MM.1S (cell line): ENCODE measurements at regions not wholly inside any gene's neighbourhood (a gene's known extent, or its start where the extent isn't known, plus 50 kb on each side); places are given as distances from the start of the nearest gene placed in this dataset.

Experiments
- DNase-seq: peaks from one replicate; pipeline ENCODE4 v3.0.0-alpha.2; 2015
- H2AFZ ChIP-seq: fragments of 300-600 bp; sonication (generic); 2 replicates; pipeline ENCODE4 v1.6.0; 2016; ENCODE audit warnings: antibody characterized with exemption, low read length
- H3F3A ChIP-seq: fragments of 300-600 bp; sonication (generic); 2 replicates; pipeline ENCODE4 v1.6.1; 2016; ENCODE audit warnings: mild to moderate bottlenecking, antibody characterized with exemption, low read length, moderate library complexity, mixed read lengths; ENCODE audit not compliant: insufficient read depth
- H3K27ac ChIP-seq: fragments of 300-600 bp; sonication (generic); 2 replicates; pipeline ENCODE4 v1.5.1; 2016; ENCODE audit warnings: mild to moderate bottlenecking, low read length
- H3K27me3 ChIP-seq: fragments of 300-600 bp; sonication (generic); replicated peaks from 2 replicates; pipeline ENCODE4 v1.6.0; 2016; ENCODE audit warnings: low read length; ENCODE audit not compliant: insufficient read depth
- H3K36me3 ChIP-seq: fragments of 300-600 bp; sonication (generic); replicated peaks from 2 replicates; pipeline ENCODE4 v1.6.1; 2016; ENCODE audit warnings: mild to moderate bottlenecking, low read length, mixed read lengths; ENCODE audit not compliant: insufficient read depth
- H3K4me1 ChIP-seq: fragments of 300-600 bp; sonication (generic); 2 replicates; pipeline ENCODE4 v1.6.1; 2016; ENCODE audit warnings: low read length, mixed read lengths
- H3K4me2 ChIP-seq: fragments of 300-600 bp; sonication (generic); 2 replicates; pipeline ENCODE4 v1.6.0; 2016; ENCODE audit warnings: low read depth, low read length
- H3K4me3 ChIP-seq: fragments of 300-600 bp; sonication (generic); 2 replicates; pipeline ENCODE4 v1.5.1; 2016; ENCODE audit warnings: low read length, mixed read lengths
- H3K79me2 ChIP-seq: fragments of 300-600 bp; sonication (generic); 2 replicates; pipeline ENCODE4 v1.6.1; 2016; ENCODE audit warnings: mixed run types, low read length, mixed read lengths
- H3K9ac ChIP-seq: fragments of 300-600 bp; sonication (generic); 2 replicates; pipeline ENCODE4 v1.6.1; 2016; ENCODE audit warnings: low read length, mixed read lengths
- H3K9me2 ChIP-seq: fragments of 300-600 bp; sonication (generic); replicated peaks from 2 replicates; pipeline ENCODE4 v1.6.1; 2016; ENCODE audit warnings: mild to moderate bottlenecking, low read length, mixed read lengths; ENCODE audit not compliant: insufficient read depth
- H3K9me3 ChIP-seq: fragments of 300-600 bp; sonication (generic); replicated peaks from 2 replicates; pipeline ENCODE4 v1.6.1; 2016; ENCODE audit warnings: mild to moderate bottlenecking, low read length, mixed read lengths; ENCODE audit not compliant: insufficient read depth
- H4K20me1 ChIP-seq: fragments of 300-600 bp; sonication (generic); 2 replicates; pipeline ENCODE4 v1.6.1; 2016; ENCODE audit warnings: mild to moderate bottlenecking, low read length, moderate library complexity, mixed read lengths; ENCODE audit not compliant: insufficient read depth
- CTCF ChIP-seq: fragments of 300-600 bp; sonication (generic); IDR thresholded peaks from 2 replicates; pipeline ENCODE4 v1.5.1; 2016; ENCODE audit warnings: antibody characterized with exemption, low read length, mixed read lengths
- EZH2 ChIP-seq: fragments of 300-600 bp; sonication (generic); optimal IDR thresholded peaks from 2 replicates; pipeline ENCODE3; 2017; ENCODE audit warnings: low read depth, mild to moderate bottlenecking, antibody characterized with exemption, low read length, mixed read lengths
- EZH2phosphoT487 ChIP-seq: fragments of 300-600 bp; sonication (generic); IDR thresholded peaks from 2 replicates; pipeline ENCODE4 v1.6.1; 2018; ENCODE audit warnings: antibody characterized with exemption, low read length

DNA sequence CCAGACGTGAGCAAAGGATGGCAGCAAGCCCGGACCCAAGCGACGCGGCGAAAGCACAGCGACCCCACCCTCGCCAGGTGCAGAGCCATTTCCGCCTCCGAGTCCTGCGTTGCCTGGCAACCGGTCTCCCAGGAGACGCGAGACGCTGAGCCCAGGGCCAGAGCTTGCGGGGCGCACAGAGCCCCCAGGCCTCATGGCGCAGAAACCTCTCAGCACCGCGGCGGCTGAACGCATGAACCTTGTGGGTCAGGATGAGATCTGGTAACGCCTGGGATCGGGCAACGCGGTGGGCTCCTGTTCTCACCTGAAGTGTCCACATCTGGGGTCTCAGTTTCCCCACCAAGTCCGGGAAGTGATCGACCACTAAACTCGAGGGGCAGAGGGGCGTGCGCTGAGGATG is 77.7 kb downstream of the ANKRD60 start:
- no peak overlapping the region for H3K9ac ChIP-seq
- peaks cover 98% of the 10 kb centered on the region for H3K27me3 ChIP-seq
- no peak overlapping the region for H2AFZ ChIP-seq
- no peak for TF ChIP-seq EZH2
- no peak for TF ChIP-seq EZH2phosphoT487
- TF ChIP-seq CTCF, result no peak
- H3K79me2 ChIP-seq, result no peaks in the 10 kb centered on the region
- H3K9me3 ChIP-seq, result no peaks in the 10 kb centered on the region
- H3K4me1 ChIP-seq, result no peaks in the 10 kb centered on the region
- no peak for DNase-seq
- no peak overlapping the region for H3K27ac ChIP-seq
- H3K9me2 ChIP-seq, result no peaks in the 10 kb centered on the region
- no peaks in the 10 kb centered on the region for H3K36me3 ChIP-seq
- H3F3A ChIP-seq, result no peaks in the 10 kb centered on the region
- H4K20me1 ChIP-seq, result no peaks in the 10 kb centered on the region
- H3K4me2 ChIP-seq, result no peak overlapping the region
- no peak overlapping the region for H3K4me3 ChIP-seq

DNA sequence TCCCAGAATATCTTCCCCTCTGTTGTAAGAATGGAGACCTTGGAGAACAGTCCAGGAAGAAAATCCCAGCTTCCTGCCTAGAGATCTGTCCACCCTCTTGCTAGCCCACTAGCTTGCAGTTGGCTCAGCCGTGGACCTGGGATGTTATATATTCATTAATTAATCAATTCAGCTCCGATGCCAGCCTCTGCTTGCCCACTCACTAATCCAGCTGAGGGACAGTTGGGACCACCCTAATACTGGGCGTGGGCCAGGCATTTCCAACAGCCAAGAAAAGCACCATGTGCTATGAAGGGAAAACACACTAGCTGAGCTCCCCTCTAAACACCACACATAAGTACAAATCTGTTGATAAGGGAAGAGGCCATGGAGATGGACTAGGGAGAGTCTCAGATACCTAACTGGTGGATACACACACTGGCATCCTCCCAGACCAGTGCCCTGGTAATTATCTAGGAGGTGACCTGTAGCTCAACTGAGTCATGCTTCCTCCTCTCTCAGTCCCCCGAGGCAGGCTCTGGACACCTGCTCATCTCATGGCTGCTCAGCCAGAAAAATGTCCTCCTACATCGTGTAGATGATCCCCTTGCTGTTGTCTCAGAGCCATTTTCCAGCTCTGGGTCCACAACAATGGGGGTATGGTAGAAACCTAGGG is 78.9 kb downstream of the ANKRD60 start:
- Histone ChIP-seq H3K4me2 (no peak overlapping the region), H3K9me2 (no peaks in the 10 kb centered on the region), H3K9me3 (no peaks in the 10 kb centered on the region), H4K20me1 (no peaks in the 10 kb centered on the region), H3K4me1 (no peaks in the 10 kb centered on the region), H3K36me3 (no peaks in the 10 kb centered on the region), H3K79me2 (no peaks in the 10 kb centered on the region), H3F3A (no peaks in the 10 kb centered on the region), H3K4me3 (no peak overlapping the region), H3K27ac (no peak overlapping the region), H3K27me3 (peaks cover 99% of the 10 kb centered on the region), H3K9ac (no peak overlapping the region), H2AFZ (no peak overlapping the region)
- DNase-seq, result no peak
- TF ChIP-seq EZH2 (no peak), EZH2phosphoT487 (no peak), CTCF (no peak)

DNA sequence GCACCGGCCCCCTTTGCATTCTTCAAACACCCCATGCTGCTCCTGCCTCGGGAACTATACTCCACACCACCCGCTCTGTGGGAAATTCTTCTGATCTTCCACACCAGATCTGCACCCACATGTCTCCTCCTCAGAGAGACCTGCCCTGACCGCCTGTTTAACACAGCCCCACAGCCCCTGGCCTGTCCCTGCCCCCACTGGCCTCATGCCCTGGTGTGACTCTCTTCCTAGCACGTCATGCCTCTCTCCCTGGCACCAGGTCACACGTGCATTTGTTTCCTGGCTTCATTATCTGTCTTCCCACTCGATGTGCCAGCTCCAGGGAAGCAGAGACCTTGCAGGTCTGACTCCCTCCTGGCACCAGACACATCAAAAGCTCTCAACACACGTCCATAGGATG is 79.6 kb downstream of the ANKRD60 start:
- peaks cover 99% of the 10 kb centered on the region for H3K27me3 ChIP-seq
- no peak overlapping the region for H3K4me2 ChIP-seq
- no peaks in the 10 kb centered on the region for H3K9me2 ChIP-seq
- H3K79me2 ChIP-seq, result no peaks in the 10 kb centered on the region
- no peak for DNase-seq
- no peaks in the 10 kb centered on the region for H3F3A ChIP-seq
- H3K9me3 ChIP-seq, result no peaks in the 10 kb centered on the region
- no peaks in the 10 kb centered on the region for H3K4me1 ChIP-seq
- TF ChIP-seq EZH2phosphoT487, result no peak
- no peak for TF ChIP-seq EZH2
- no peak for TF ChIP-seq CTCF
- H3K27ac ChIP-seq, result no peak overlapping the region
- H4K20me1 ChIP-seq, result no peaks in the 10 kb centered on the region
- H3K4me3 ChIP-seq, result no peak overlapping the region
- H2AFZ ChIP-seq, result no peak overlapping the region
- H3K9ac ChIP-seq, result no peak overlapping the region
- H3K36me3 ChIP-seq, result no peaks in the 10 kb centered on the region
